ENCODE measurements at regions not wholly inside any gene's neighbourhood (a gene's known extent, or its start where the extent isn't known, plus 50 kb on each side); places are given as distances from the start of the nearest gene placed in this dataset.
A peak's percentile ranks its signal among the peaks of the same experiment; 100 is the strongest.

- dilution Hi-C loops (cut with HindIII; ENCODE audit: low sequenced_read_pairs, unreplicated experiment), result no loop called here
- POLR2A ChIA-PET (ENCODE audit: unreplicated experiment), result no interaction called here
- Histone ChIP-seq H3K4me3 (ENCODE audit: insufficient read depth, low read depth, low read length) (no peak overlapping the region), H3K9ac (ENCODE audit: low read depth, low read length) (no peak overlapping the region), H3K4me1 (ENCODE audit: control insufficient read depth, insufficient read depth, low read length) (no peaks in the 10 kb centered on the region), H3K9me3 (ENCODE audit: control insufficient read depth, insufficient read depth, low read length) (no peaks in the 10 kb centered on the region), H3K4me2 (ENCODE audit: low read depth, low read length) (no peak overlapping the region), H2AFZ (replicated peaks; ENCODE audit: low read length, poor library complexity) (no peak overlapping the region), H2AK5ac (ENCODE audit: low read depth, low read length) (peak overlapping the region; percentile 7; the same call in 1 of the 2 replicates), H3K79me1 (ENCODE audit: low read depth in 1 of 2, low read length in 2 of 2) (no peaks in the 10 kb centered on the region), H3K4ac (ENCODE audit: low read depth, low read length) (no peak overlapping the region), H3K36me3 (ENCODE audit: control insufficient read depth, insufficient read depth, low read length) (no peaks in the 10 kb centered on the region), H2BK20ac (ENCODE audit: low read depth, low read length) (no peak overlapping the region), H3K9me1 (ENCODE audit: insufficient read depth, low read length) (0 out of 2 replicates have a peak, but pooled peaks cover 2% of the 10 kb centered on the region), H2BK120ac (ENCODE audit: low read depth, low read length) (no peak overlapping the region), H3K23ac (ENCODE audit: low read depth, low read length) (no peak overlapping the region), H4K91ac (ENCODE audit: insufficient read depth, low read depth, low read length) (no peak overlapping the region), H4K5ac (ENCODE audit: low read depth, low read length) (no peak overlapping the region), H3K14ac (replicated peaks; ENCODE audit: low read depth, low read length) (peak overlapping the region; percentile 3; the same call in 1 of the 2 replicates), H3K27ac (ENCODE audit: insufficient read depth, low read length) (no peak overlapping the region), H2BK15ac (ENCODE audit: low read depth, low read length) (no peak overlapping the region; the same call in 2 of the 3 replicates), H3K27me3 (ENCODE audit: control insufficient read depth, insufficient read depth, low read length) (no peaks in the 10 kb centered on the region), H4K8ac (ENCODE audit: low read depth in 2 of 2, low read length in 2 of 2) (no peak overlapping the region), H2AK9ac (replicated peaks; ENCODE audit: low read depth, low read length, poor library complexity) (no peak overlapping the region), H2BK5ac (ENCODE audit: low read depth, low read length, poor library complexity, severe bottlenecking) (no peak overlapping the region), H4K20me1 (ENCODE audit: insufficient read depth, low read length) (no peaks in the 10 kb centered on the region), H3K18ac (ENCODE audit: low read depth, low read length) (no peak overlapping the region), H3K56ac (ENCODE audit: extremely low read depth, insufficient read depth, low read length) (no peak overlapping the region)
- CTCF ChIA-PET, result no interaction called here
- intact Hi-C loops (cut with micrococcal nuclease), result loop anchor here (10.0 kb wide), 1 partner anchor 418 kb away; no protein-coding TSS in a partner anchor
- DNase-seq, result no peak
- in situ Hi-C loops (cut with MboI; ENCODE audit: low sequenced_read_pairs), result no loop called here
- no CpG with 5 or more reads among the region's 2 CpGs for WGBS, 2 experiments (ENCODE audit: extremely low coverage in 2 of 2, insufficient read length in 1 of 2)
- TF ChIP-seq RFX5 (IDR thresholded peaks at IDR 0.05; ENCODE audit: low read depth, low read length), result no peak
- TF ChIP-seq NFE2L2 (IDR thresholded peaks at IDR 0.05; ENCODE audit: low read depth, low read length), result no peak
- TF ChIP-seq RCOR1 (IDR thresholded peaks at IDR 0.05; ENCODE audit: insufficient replicate concordance, low read length), result no peak
- TF ChIP-seq MAZ (IDR thresholded peaks at IDR 0.05; ENCODE audit: borderline replicate concordance, low read depth, low read length), result no peak
- TF ChIP-seq USF2 (IDR thresholded peaks at IDR 0.05; ENCODE audit: low read depth, low read length), result no peak
- TF ChIP-seq BHLHE40 (IDR thresholded peaks at IDR 0.05; ENCODE audit: low read depth, low read length), result no peak
- no peak for TF ChIP-seq CEBPB (IDR thresholded peaks at IDR 0.05; ENCODE audit: low read depth, low read length)
- no peak for TF ChIP-seq CTCF (conservative IDR thresholded peaks at IDR 0.05; ENCODE audit: low read depth, low read length)
- TF ChIP-seq FOS (IDR thresholded peaks at IDR 0.05; ENCODE audit: low read depth, low read length), result no peak
- TF ChIP-seq RAD21 (IDR thresholded peaks at IDR 0.05; ENCODE audit: low read length), result no peak
- TF ChIP-seq ELK1 (IDR thresholded peaks at IDR 0.05; ENCODE audit: borderline replicate concordance, low read depth, low read length), result no peak
- TF ChIP-seq MXI1 (IDR thresholded peaks at IDR 0.05; ENCODE audit: borderline replicate concordance, low read depth, low read length), result no peak
- TF ChIP-seq CHD1 (IDR thresholded peaks at IDR 0.05; ENCODE audit: low read depth, low read length), result no peak
- no peak for TF ChIP-seq SMC3 (IDR thresholded peaks at IDR 0.05; ENCODE audit: low read depth, low read length)
- no peak for TF ChIP-seq MAFK (IDR thresholded peaks at IDR 0.05; ENCODE audit: low read depth, low read length)
- no peak for TF ChIP-seq POLR2A (IDR thresholded peaks at IDR 0.05; ENCODE audit: low read depth, low read length)
- no peak for ATAC-seq (ENCODE audit: low read depth)
- BruUV-seq (replicated peaks), result no TSS peak
Observed at GRCh38 chr7:46357290-46357689, 436.2 kb upstream of the IGFBP3 start.

Measured in IMR-90 (cell line).